OCI-LY3 (cell line): ENCODE measurements at regions not wholly inside any gene's neighbourhood (a gene's known extent, or its start where the extent isn't known, plus 50 kb on each side); places are given as distances from the start of the nearest gene placed in this dataset.

Experiments used
- EZH2phosphoT487 ChIP-seq: fragments of 200-600 bp; shearing (Covaris generic); IDR thresholded peaks from 2 replicates; pipeline ENCODE4 v1.6.1; 2018; ENCODE audit warnings: antibody characterized with exemption, mixed run types, low read depth
- TF ChIP-seq, protein P1 (sequence below): fragments of 200-600, 300-600 bp; sonication (generic); IDR thresholded peaks from 2 replicates; pipeline ENCODE4 v1.5.1; 2014; ENCODE audit warnings: antibody characterized with exemption, low read length, low read depth

GRCh38 chr12:25617991-25618390 lies 64.9 kb upstream of the LMNTD1 start:
- TF ChIP-seq, protein P1, sequence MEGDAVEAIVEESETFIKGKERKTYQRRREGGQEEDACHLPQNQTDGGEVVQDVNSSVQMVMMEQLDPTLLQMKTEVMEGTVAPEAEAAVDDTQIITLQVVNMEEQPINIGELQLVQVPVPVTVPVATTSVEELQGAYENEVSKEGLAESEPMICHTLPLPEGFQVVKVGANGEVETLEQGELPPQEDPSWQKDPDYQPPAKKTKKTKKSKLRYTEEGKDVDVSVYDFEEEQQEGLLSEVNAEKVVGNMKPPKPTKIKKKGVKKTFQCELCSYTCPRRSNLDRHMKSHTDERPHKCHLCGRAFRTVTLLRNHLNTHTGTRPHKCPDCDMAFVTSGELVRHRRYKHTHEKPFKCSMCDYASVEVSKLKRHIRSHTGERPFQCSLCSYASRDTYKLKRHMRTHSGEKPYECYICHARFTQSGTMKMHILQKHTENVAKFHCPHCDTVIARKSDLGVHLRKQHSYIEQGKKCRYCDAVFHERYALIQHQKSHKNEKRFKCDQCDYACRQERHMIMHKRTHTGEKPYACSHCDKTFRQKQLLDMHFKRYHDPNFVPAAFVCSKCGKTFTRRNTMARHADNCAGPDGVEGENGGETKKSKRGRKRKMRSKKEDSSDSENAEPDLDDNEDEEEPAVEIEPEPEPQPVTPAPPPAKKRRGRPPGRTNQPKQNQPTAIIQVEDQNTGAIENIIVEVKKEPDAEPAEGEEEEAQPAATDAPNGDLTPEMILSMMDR = no peak
- TF ChIP-seq EZH2phosphoT487 = no peak
